NCI-H2227 (cell line): ENCODE measurements at regions not wholly inside any gene's neighbourhood (a gene's known extent, or its start where the extent isn't known, plus 50 kb on each side); places are given as distances from the start of the nearest gene placed in this dataset.
"Not testable (repeated sequence)": the region's sequence is repeated elsewhere in the genome, so short reads cannot be mapped to it uniquely, and the experiment has no call there.

Source experiments
- DNase-seq: peaks from one replicate; lab custom pipeline; 2025; ENCODE audit not compliant: unreplicated experiment; lab: John Stamatoyannopoulos, UW

DNA sequence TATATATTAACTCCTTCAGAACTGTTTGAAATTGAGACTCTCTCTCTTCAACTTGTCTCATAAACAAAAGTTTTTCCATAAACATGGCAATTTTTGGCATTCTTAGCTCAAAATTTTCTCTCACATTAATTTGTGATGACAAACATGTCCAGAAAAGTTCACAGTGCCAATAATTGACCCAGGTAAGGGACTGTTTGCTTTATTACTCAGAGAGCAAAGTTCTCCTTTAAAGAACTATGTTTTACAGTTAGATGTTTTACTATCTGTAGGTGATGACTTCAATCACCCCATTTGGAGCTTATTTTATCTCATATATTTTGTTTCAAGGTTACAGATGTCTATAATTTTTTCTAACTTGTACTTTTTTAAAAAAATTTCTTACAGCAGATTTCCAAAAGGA is 855.6 kb downstream of the SLC16A7 start:
- no peak for DNase-seq

DNA sequence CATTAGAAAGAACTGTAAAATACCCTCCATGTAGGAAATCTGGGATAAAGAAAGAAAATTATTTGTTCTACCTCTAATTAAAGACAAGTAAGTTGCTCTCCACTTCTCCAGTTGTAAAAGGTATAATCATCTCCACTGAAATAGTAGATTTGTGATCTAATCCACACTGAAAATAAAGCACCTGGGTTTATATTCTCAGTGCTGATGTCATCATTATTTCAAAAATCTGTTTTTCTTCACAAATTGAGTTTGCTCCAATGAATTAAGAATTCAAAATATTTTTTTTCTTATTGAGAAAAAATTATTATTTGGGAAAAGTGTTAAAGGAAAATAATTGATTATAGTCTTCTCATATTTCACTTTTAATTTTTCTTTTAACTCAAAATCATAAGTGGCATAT is 869.2 kb downstream of the SLC16A7 start:
- DNase-seq: no peak

DNA sequence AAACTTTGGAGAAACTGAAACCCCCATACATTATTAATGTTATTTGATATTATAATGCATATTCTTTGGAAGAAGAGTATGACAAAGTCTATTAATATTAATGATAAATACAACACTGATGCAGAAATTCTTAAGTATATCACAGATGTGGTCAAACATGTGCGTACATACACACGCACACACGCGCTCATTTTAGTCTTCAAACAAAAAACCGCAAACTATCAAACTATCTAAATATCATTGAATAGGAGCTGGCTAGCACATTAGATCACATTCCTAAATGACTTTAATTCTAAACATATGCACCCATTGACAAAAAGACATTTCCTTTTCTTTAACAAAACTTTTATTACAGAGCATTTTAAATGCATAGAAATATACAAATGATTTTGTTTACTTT is 872.7 kb downstream of the SLC16A7 start:
- no peak for DNase-seq

DNA sequence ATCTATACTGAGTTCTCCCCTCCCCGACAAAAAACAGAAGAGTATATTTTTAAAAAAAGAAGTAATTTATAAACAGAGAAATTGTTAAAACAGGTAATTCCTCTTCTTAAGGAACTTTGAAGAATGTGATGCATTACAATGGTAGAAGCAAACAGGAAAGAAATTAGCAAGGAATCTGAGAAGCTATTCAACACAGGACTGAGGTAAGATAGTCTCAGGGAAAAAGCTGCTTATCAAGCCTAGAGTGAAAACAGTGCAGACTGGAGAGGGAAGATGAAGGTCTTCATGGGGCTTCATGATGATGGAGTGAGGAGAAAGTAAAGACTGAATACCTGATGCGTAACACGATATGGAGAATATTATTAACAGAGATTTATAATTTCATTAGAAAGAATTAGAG is 880.0 kb downstream of the SLC16A7 start:
- no peak for DNase-seq

DNA sequence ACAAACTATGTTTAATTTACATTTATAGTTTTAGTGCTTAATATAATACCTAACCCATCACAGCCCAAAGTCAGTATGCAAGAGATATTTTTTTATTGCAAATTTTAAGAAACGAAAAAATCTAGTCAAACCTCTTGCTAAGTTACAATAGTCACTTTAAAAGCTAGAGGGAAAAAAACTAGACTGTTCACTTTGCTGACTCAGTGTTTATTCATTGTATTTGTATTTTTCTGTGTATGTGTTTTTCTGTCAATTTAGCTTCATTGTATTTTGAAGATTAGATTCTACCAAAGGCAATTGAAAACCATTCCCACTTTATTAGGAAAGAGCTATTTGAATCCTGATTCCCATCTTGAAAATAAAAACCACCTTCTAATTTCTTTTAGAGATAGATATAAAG is 891.5 kb downstream of the SLC16A7 start:
- DNase-seq: no peak

DNA sequence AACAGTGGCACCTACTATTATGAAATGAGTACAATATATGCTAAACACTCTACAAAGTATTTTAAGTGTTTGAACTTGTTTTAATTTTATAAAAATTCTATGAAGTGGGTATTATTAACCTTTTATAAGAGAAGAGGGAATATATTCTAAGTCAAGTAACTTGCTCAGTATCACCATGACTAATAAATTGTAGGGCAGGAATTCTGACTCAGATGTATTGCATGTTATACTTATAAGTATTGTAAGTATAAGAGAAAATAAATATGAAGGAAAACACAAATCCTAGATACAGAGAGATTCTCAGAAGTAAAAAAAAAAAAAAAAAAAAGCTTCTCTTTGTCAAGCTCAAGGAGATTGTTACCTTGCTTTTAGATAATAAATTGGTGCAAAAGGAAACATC is 893.2 kb downstream of the SLC16A7 start:
- no peak for DNase-seq

DNA sequence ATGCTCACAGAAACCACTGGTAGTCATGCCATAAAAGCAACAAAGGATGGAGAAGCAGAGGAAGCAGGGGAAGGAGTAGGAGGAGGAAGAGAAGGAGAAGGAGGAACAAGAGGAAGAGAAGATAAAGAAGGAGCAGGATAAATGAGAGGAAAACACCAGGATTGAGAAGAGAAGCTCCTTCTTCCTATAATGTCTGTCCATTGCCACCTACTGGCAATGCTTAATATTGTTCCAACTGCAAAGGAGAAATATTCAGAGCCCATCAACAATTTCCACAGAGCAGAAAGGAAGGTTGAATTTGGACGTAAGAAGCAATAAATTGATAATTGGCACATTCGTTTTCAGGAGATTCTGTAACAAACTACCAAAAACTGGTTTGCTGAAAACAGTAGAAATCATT is 898.4 kb downstream of the SLC16A7 start:
- no peak for DNase-seq

DNA sequence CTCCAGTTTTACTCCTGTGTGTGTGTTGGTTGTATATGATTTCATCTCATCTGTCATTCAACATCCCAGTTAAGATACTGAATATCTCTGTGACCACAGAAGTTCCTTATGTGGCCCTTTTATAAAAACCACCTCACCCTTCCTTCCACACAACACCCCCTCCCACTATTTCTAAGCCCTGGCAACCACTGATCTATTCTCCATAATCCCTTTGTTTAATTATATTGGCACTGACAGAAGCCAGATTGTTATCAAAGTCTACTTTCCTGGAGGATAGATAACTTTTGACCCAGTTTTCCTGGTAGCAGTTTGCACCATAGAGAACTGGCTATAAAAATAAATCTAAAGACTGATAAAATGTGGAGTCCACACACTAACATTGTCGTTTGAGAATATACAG is 902.8 kb downstream of the SLC16A7 start:
- no peak for DNase-seq

DNA sequence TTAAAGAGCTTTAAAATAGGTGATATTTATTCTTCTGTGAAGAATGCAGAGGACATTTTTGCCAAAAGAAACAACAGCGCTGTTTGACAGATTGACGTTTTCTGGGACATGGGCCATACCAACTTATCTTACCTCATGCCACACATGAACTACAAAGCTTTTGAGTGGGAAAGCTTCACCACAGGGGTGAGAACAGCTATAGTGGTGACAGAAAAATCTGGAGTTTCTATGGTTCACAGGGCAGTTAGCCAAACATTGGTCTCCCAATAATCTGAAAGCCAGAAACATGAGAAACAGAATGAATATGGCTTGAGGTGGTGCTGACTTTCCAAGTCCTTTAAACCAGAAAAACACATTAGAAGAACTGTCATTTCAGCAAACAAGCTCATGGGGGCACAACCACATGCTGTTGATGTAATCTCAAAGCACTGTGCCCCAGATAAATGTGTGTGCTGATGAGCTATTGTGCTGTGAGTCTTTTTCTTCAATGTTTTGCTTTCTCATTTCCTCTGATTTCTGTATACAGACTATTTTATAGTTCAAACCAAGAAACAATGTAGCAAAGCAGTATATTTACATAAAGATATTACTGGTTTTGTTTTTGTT is 905.4 kb downstream of the SLC16A7 start:
- no peak for DNase-seq

DNA sequence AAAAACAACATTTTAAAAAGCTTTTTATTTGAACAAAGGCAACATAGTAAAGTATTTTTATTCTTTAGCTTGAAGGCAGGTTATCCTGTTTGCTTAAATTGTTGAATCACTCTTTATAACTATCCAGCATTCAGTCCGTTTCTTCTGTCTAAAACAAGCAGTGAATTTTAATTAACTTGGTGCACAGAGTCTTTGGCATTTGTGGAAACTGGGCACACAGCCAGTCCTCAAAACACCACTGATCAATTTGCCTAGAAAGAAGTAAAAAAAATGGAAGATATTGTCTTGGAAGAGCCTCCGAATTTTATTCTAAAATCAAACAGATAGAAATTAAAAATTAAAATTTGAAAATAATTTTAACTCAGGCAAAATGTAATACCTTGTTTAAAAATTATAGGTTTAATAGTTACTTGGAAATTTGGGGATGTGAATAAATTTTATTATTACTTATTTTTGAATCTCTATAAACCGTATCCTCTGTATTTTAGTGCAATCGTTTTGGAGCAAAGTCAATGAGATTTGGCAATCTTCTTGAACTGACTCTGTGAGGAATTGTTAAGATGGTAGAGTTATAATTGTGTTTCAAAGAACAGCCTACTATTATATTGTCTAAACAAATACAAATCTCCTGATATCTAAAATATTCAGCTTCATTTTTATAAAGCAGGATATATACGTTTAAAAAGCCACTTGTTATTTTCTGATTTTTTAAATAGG is 927.0 kb downstream of the SLC16A7 start:
- no peak for DNase-seq

DNA sequence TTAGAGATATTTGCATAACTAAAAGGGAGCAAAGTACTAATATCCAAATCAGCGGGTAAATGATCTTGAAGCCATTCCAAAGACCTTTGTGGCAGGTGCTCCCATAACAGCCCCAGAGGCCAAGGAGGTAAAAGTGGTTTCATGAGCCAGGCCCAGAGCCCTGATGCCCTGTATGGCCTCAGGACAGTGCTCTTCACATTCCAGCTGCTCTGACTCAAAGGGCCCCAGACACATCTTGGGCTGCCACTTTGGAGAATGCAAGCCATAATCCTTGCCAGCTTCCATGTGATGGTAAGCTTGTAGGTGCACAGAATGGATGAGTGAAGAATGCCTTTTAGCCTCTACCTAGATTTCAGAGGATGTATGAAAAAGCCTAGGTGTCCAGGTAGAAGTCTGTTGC is 933.4 kb downstream of the SLC16A7 start:
- DNase-seq: no peak

DNA sequence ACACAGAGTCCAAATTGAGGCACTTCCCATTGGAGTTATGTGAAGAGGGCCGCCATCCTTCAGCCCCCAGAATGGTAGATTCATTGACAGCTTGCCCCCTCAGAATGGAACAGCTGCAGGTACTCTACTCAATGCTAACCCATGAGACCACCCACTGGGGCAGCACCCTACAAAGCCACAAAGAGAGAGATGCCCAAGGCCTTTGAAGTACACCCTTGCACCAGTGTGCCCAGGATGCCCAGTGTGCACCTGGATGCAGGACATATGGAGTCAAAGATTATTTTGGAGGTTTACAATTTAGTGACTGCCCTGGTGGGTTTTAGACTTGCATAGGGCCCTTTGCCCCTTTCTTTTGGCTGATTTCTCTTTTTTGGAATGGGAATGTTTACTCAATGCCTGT is 933.9 kb downstream of the SLC16A7 start:
- DNase-seq: no peak

DNA sequence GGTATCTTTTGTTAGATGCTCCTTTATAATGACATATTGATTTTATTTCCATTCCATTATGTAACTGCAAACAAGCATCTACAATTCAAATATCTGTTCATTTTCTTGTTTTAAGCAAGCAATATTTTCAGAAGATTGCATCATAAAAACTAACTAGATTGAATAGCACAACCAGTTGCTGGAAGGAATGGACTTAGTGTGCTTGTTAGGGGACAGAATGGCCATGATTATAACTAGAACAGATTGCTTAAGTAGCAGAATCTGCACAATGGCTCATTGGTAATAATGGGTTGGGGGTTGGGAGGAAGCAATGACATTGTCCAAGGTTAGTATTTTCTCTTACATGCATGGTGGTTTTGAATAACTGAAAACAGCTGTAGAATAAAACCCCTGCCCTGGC is 939.5 kb downstream of the SLC16A7 start:
- no peak for DNase-seq

DNA sequence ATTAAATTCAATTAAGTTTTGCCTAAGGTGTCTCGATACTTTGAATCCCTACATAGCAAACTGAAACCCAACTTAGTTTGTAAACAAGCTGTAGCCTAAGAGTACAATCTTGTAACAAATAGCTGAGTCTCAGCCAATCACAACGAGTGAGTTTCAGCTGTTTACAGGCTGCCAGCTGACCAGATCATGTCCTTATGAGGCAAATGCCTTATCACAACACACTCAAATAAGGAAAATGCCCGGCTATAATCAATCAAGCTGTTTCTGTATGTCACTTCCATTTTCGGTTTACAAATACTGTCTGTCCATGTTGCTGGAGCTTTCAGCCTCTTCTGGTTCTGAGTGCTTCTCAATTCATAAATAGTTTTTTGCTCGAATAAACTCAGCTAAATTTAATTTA is 943.8 kb downstream of the SLC16A7 start:
- no peak for DNase-seq

DNA sequence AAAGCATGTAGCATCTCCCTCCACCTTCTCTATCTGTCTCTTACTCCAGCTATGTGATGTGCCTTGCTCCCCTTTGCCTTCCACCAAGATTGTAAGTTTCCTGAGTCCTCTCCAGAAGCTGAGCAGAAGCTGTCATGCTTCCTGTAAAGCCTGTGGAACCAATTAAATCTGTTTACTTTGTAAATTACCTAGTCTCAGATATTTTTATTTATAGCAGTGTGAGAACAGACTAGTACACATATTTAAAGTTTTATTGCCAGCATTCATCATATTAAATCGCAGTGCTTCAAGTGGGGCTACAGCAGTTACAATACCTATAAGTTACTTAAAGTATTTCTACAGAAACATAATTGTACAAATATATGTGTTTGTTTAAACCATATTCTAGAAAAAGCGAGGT is 973.1 kb downstream of the SLC16A7 start:
- DNase-seq: no peak

DNA sequence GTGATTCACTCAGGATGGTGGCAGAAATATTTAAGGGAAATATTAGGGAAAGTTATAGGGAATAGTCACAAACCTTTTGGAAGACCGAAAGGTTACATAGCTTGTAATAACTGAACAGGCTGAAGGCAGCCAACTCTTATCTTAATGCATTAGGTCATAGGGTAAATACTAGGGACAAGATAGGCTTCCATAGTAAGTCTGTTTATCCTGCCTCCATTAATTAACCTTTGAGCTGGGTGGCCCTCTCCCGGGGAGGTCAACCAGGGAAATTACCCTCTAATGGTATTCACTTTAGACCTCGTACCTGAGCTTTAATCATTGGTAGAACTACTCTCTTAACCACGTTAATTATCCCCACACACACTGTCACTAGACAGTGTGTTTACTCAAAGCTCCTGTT is 981.8 kb downstream of the SLC16A7 start:
- DNase-seq: no peak

DNA sequence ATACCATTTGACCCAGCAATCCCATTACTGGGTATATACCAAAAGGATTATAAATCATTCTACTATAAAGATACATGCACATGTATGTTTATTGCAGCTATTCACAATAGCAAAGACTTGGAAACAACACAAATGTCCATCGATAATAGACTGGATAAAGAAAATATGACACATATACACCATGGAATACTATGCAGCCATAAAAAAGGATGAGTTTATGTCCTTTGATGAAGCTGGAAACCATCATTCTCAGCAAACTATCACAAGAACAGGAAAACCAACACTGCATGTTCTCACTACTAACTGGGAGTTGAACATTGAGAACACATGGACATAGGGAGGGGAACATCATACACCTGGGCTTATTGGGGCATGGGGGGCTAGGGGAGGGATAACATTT is 991.8 kb downstream of the SLC16A7 start:
- DNase-seq: not testable (repeated sequence)

DNA sequence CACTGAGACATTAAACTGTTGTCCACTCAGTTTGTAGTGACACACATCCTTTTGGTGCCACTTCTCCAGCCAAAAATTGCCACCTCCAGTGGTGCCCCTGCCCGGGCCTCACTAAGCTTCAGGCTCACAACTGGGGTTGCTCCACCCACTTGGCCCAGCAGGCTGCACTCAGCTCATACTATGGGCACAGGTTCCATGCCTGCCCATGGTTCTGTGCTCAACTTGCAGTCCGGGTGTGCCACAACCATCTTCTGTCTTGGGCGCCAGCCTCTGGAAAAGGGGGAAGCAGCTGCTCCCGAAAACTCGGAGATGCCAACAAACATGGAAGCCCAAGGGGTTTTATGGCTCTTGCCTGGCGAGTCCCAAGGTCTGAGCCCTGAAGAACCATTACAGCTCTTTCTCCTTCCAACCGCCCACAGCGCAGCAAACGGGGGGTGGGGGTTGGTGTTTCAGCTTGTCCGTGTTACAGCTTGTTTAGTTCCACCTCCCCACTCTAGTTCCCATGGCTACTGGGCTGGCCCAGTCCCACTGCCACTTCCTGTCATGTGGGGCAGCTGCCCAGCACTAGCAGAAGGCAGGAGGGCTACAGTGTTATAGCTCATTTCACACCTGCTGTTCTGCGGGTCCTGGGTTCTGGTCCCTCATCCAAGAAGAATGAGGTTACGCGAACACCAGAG is 998.3 kb downstream of the SLC16A7 start:
- DNase-seq: no peak

DNA sequence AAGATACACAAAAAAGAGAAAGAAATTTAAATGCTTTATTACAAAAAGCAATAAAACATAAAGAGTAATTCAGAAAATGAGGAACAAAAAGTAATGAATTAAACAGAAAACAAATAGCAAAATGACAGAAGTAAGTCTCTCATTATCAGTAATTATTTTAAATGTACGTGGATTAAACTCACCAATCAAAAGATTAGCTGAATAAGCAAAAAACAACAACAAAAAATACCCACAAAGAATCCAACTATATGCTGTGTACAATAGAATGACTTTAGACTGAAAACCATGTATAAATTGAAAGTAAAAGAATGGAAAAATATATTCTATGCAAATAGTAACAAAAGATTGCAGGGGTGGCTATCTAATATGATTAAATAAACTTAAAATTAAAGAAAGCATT is 1006.8 kb downstream of the SLC16A7 start:
- DNase-seq: no peak

DNA sequence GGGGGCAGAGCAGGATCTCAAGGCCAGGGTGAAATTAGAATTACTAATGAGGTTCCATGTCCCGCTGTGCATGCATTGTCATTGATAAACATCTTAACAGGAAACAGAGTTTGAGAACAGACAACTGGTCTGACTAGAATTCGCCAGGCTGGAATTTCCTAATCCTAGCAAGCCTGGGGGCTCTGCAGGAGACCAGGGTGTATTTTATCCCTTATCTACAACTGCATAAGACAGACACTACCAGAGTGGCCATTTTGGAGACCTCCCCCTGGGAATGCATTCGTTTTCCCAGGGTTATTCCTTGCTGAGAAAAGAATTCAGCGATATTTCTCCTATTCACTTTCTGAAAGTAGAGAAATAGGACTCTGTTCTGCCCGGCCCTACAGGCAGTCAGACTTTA is 1007.6 kb downstream of the SLC16A7 start:
- DNase-seq: not testable (repeated sequence)

DNA sequence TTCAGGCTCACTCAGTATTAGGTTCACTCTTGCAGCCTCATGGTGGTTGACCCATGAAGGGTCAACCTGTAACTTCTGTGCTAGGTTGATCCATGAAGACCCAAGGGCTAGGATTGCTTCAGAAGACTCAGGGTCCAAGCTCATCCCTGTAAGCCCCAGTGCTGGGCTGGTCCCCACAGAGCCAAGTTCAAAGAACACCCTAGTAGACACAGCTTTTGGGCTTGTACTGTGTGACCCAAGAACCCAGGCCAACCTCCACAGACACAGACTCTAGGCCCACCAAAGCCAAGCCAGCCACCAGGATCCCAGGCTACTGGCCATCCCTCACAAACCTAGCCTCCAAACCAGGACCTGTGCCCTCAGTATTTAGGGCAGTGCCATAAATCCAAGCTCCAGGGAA is 1020.6 kb downstream of the SLC16A7 start:
- no peak for DNase-seq

DNA sequence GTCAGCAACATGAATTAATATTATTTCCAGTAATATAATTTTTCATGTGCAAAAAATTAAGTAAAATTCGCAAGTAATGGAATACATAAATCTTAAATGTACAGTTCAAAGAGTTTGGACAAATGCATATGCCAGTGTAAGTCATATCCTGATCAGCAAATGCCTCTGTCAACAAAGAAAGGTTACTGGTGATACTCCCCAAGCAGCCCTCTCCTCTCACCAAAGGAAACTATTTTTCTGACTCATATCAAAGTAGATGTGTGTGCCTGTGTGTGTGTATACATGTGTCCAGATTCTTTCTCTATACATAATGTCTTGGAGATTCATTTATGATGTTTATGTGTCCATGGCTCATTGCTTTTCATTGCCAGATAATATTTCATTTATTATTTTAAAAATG is 1035.0 kb downstream of the SLC16A7 start:
- DNase-seq: no peak

DNA sequence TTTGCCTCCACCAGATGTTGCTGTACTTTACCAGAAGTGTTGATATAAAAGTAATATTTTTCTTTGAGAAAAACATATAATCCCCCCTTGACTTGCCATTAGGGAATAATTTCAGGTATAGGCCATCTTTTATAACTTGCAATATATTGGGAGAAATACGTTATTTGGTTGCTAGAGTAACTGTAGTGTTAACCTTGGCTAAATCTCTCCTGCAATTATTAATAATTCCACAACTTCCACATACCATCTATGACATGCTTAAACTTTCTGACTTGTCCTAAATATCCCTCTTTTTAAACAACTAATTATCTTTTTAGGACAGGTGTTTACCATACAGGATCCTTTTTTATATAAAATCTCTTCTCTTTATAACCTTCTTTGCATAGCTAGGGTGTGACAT is 1048.2 kb downstream of the SLC16A7 start:
- no peak for DNase-seq
